K562 (cell line): ENCODE measurements at regions not wholly inside any gene's neighbourhood (a gene's known extent, or its start where the extent isn't known, plus 50 kb on each side); places are given as distances from the start of the nearest gene placed in this dataset.

Experiments
- CBX2 ChIP-seq: fragments of 200-600 bp; sonication (generic); IDR thresholded peaks from one replicate; pipeline ENCODE4 v1.6.1; 2012; ENCODE audit warnings: mild to moderate bottlenecking, low read length, inconsistent platforms; ENCODE audit not compliant: insufficient read depth, poor library complexity, severe bottlenecking
- RCOR1 ChIP-seq, 2 experiments: IDR thresholded peaks; 2 replicates each; pipeline ENCODE4 v1.6.1; 2012; ENCODE audit warnings: low read depth in 2 of 2, low read length in 2 of 2, borderline replicate concordance in 1 of 2, improper control_type of control experiment in 1 of 2
- ZBTB7A ChIP-seq: IDR thresholded peaks from 2 replicates; pipeline ENCODE4 v1.6.1; 2011; ENCODE audit warnings: low read depth, mild to moderate bottlenecking, low read length, moderate library complexity, borderline replicate concordance; ENCODE audit not compliant: control insufficient read depth
- ZNF586 ChIP-seq: fragments of 450-650 bp; formaldehyde crosslinking; conservative IDR thresholded peaks from 2 replicates; pipeline ENCODE4 v1.4.0; 2020; ENCODE audit warnings: mild to moderate bottlenecking, moderate library complexity
- TF ChIP-seq, protein P1 (sequence below): conservative IDR thresholded peaks from 2 replicates; pipeline ENCODE4 v1.6.1; 2011; ENCODE audit warnings: low read depth, mild to moderate bottlenecking, low read length; ENCODE audit not compliant: control insufficient read depth
- TF ChIP-seq, protein P2 (sequence below), 2 experiments: fragments of 450-650 bp; formaldehyde crosslinking in 1 of 2; IDR thresholded peaks; 2 replicates each; pipeline versions ENCODE4 v1.4.0 to v1.6.1; 2014 to 2020; ENCODE audit warnings: mild to moderate bottlenecking in 2 of 2, borderline replicate concordance in 1 of 2, low read depth in 1 of 2

DNA sequence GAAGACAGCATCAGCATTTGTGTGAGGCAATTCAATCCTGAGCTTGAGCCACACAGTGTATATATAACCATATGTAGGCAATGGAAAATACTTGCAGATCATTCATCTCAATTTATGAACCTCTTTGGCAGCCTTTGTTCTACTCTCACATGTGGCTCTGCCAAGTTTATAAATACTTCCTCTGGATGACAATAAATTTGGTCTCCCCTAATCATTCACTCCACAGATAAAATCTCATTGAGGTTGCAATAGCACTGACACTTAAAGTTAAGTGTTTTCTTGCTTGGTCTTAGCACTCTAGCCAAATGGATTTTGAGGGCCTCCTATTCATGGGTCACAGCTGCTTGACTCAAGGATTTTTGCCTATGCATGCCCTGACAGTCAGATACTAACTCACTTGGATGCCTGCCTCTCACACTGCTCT, 136.6 kb upstream of the VANGL1 start:
- TF ChIP-seq, protein P1, sequence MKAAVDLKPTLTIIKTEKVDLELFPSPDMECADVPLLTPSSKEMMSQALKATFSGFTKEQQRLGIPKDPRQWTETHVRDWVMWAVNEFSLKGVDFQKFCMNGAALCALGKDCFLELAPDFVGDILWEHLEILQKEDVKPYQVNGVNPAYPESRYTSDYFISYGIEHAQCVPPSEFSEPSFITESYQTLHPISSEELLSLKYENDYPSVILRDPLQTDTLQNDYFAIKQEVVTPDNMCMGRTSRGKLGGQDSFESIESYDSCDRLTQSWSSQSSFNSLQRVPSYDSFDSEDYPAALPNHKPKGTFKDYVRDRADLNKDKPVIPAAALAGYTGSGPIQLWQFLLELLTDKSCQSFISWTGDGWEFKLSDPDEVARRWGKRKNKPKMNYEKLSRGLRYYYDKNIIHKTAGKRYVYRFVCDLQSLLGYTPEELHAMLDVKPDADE = no peak
- TF ChIP-seq RCOR1 (IDR thresholded peaks at IDR 0.05; ENCODE audit: borderline replicate concordance in 1 of 2, low read depth in 2 of 2, low read length in 2 of 2) (no peak), ZNF586 (CRISPR knock-in tag) (no peak), CBX2 (no peak), ZBTB7A (no peak)
- TF ChIP-seq, protein P2, sequence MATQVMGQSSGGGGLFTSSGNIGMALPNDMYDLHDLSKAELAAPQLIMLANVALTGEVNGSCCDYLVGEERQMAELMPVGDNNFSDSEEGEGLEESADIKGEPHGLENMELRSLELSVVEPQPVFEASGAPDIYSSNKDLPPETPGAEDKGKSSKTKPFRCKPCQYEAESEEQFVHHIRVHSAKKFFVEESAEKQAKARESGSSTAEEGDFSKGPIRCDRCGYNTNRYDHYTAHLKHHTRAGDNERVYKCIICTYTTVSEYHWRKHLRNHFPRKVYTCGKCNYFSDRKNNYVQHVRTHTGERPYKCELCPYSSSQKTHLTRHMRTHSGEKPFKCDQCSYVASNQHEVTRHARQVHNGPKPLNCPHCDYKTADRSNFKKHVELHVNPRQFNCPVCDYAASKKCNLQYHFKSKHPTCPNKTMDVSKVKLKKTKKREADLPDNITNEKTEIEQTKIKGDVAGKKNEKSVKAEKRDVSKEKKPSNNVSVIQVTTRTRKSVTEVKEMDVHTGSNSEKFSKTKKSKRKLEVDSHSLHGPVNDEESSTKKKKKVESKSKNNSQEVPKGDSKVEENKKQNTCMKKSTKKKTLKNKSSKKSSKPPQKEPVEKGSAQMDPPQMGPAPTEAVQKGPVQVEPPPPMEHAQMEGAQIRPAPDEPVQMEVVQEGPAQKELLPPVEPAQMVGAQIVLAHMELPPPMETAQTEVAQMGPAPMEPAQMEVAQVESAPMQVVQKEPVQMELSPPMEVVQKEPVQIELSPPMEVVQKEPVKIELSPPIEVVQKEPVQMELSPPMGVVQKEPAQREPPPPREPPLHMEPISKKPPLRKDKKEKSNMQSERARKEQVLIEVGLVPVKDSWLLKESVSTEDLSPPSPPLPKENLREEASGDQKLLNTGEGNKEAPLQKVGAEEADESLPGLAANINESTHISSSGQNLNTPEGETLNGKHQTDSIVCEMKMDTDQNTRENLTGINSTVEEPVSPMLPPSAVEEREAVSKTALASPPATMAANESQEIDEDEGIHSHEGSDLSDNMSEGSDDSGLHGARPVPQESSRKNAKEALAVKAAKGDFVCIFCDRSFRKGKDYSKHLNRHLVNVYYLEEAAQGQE (IDR thresholded peaks at IDR 0.05; ENCODE audit: borderline replicate concordance) = no peak
- TF ChIP-seq, protein P2 (CRISPR knock-in tag; IDR thresholded peaks at IDR 0.05; ENCODE audit: low read depth) = no peak
